HepG2 (cell line): ENCODE measurements at regions not wholly inside any gene's neighbourhood (a gene's known extent, or its start where the extent isn't known, plus 50 kb on each side); places are given as distances from the start of the nearest gene placed in this dataset.

Experiments used
- CCAR2 ChIP-seq: fragments of 200-400 bp; formaldehyde crosslinking; optimal IDR thresholded peaks from 2 replicates; pipeline ENCODE3; 2018; ENCODE audit warnings: low read depth, mild to moderate bottlenecking, low read length, moderate library complexity
- GRHL1 ChIP-seq: sonication (generic); formaldehyde crosslinking; conservative IDR thresholded peaks from 2 replicates; pipeline ENCODE4 v1.8.0; 2022; ENCODE audit warnings: missing genetic modification reagents
- HDAC1 ChIP-seq: sonication (generic); formaldehyde crosslinking; IDR thresholded peaks from 2 replicates; pipeline ENCODE4 v1.5.1; 2020; ENCODE audit warnings: mild to moderate bottlenecking, missing genetic modification reagents
- HOXA3 ChIP-seq: sonication (generic); formaldehyde crosslinking; IDR thresholded peaks from 2 replicates; pipeline ENCODE4 v1.5.0; 2020; ENCODE audit warnings: missing genetic modification reagents
- MNT ChIP-seq: fragments of 450-650 bp; IDR thresholded peaks from 2 replicates; pipeline ENCODE4 v1.6.1; 2016
- MYPOP ChIP-seq: sonication (generic); formaldehyde crosslinking; IDR thresholded peaks from 2 replicates; pipeline ENCODE4 v1.8.1; 2023; ENCODE audit warnings: mild to moderate bottlenecking, moderate library complexity, missing genetic modification reagents
- PTBP1 ChIP-seq: fragments of 200-400 bp; formaldehyde crosslinking; IDR thresholded peaks from 2 replicates; pipeline ENCODE4 v1.6.1; 2018; ENCODE audit warnings: low read length, low read depth; ENCODE audit not compliant: poor library complexity, severe bottlenecking
- REXO4 ChIP-seq: sonication (generic); formaldehyde crosslinking; IDR thresholded peaks from 2 replicates; pipeline ENCODE4 v1.8.0; 2022; ENCODE audit warnings: missing genetic modification reagents, mild to moderate bottlenecking, borderline replicate concordance
- RFX3 ChIP-seq: IDR thresholded peaks from 2 replicates; pipeline ENCODE4 v1.6.1; 2016; ENCODE audit warnings: missing biosample characterization, missing genetic modification reagents
- RFX5 ChIP-seq: IDR thresholded peaks from 2 replicates; pipeline ENCODE4 v1.6.1; 2011; ENCODE audit warnings: low read depth, low read length, improper control_type of control experiment
- SAFB2 ChIP-seq: sonication (generic); formaldehyde crosslinking; IDR thresholded peaks from 2 replicates; pipeline ENCODE4 v1.5.1; 2020; ENCODE audit warnings: missing genetic modification reagents, low read depth, mild to moderate bottlenecking, borderline replicate concordance
- TBP ChIP-seq: sonication (generic); formaldehyde crosslinking; IDR thresholded peaks from 2 replicates; pipeline ENCODE4 v1.5.0; 2020; ENCODE audit warnings: missing genetic modification reagents
- TBX3 ChIP-seq: fragments of 450-650 bp; IDR thresholded peaks from 2 replicates; pipeline ENCODE4 v1.6.1; 2017; ENCODE audit warnings: antibody characterized with exemption, mild to moderate bottlenecking, inconsistent platforms, borderline replicate concordance
- THRA ChIP-seq: sonication (generic); formaldehyde crosslinking; IDR thresholded peaks from 2 replicates; pipeline ENCODE4 v1.4.0; 2020; ENCODE audit warnings: missing genetic modification reagents, borderline replicate concordance
- WIZ ChIP-seq: sonication (generic); formaldehyde crosslinking; IDR thresholded peaks from 2 replicates; pipeline ENCODE4 v1.5.1; 2020; ENCODE audit warnings: mild to moderate bottlenecking, missing genetic modification reagents
- ZBTB33 ChIP-seq: sonication (generic); formaldehyde crosslinking; IDR thresholded peaks from 2 replicates; pipeline ENCODE4 v1.4.0; 2020; ENCODE audit warnings: missing genetic modification reagents
- ZKSCAN1 ChIP-seq: fragments of 150-350 bp; IDR thresholded peaks from 2 replicates; pipeline ENCODE4 v1.6.1; 2014; ENCODE audit warnings: low read length
- ZNF256 ChIP-seq: sonication (generic); formaldehyde crosslinking; conservative IDR thresholded peaks from 2 replicates; pipeline ENCODE4 v1.4.0; 2020; ENCODE audit warnings: missing genetic modification reagents
- ZNF264 ChIP-seq: sonication (generic); formaldehyde crosslinking; IDR thresholded peaks from 2 replicates; pipeline ENCODE4 v1.4.0; 2020; ENCODE audit warnings: missing genetic modification reagents
- ZNF317 ChIP-seq: sonication (generic); formaldehyde crosslinking; IDR thresholded peaks from 2 replicates; pipeline ENCODE4 v1.5.0; 2020; ENCODE audit warnings: mild to moderate bottlenecking, missing genetic modification reagents

GRCh38 chr2:9771481-9772017 is 71.7 kb upstream of the TAF1B start (continued):
- no peak for TF ChIP-seq MNT
- TF ChIP-seq ZBTB33 = no peak
- TF ChIP-seq RFX5 = peak; percentile 68; the same call in 1 of the 2 replicates
- TF ChIP-seq RFX3 (CRISPR knock-in tag) = peak; percentile 70
- no peak for TF ChIP-seq GRHL1 (CRISPR knock-in tag)
- TF ChIP-seq ZNF264 (CRISPR knock-in tag) = no peak
- no peak for TF ChIP-seq MYPOP
- no peak for TF ChIP-seq REXO4
- no peak for TF ChIP-seq CCAR2
- no peak for TF ChIP-seq SAFB2
- TF ChIP-seq TBX3 = no peak
- TF ChIP-seq WIZ (CRISPR knock-in tag) = no peak
- no peak for TF ChIP-seq TBP (CRISPR knock-in tag)
- no peak for TF ChIP-seq THRA (CRISPR knock-in tag)
- TF ChIP-seq PTBP1 = no peak
- no peak for TF ChIP-seq ZNF256
- TF ChIP-seq HOXA3 = no peak
- TF ChIP-seq ZNF317 (CRISPR knock-in tag) = 0 out of 2 replicates have a peak, but pooled peaks have one; percentile 24
- no peak for TF ChIP-seq HDAC1 (CRISPR knock-in tag)
- TF ChIP-seq ZKSCAN1 = no peak
